Ectodermal cell (in vitro differentiated cells): ENCODE measurements at regions not wholly inside any gene's neighbourhood (a gene's known extent, or its start where the extent isn't known, plus 50 kb on each side); places are given as distances from the start of the nearest gene placed in this dataset.
"Not testable (repeated sequence)": the region's sequence is repeated elsewhere in the genome, so short reads cannot be mapped to it uniquely, and the experiment has no call there.

Experiments used
- H3K27ac ChIP-seq: 2 replicates; pipeline ENCODE4 v1.7.0; 2013; ENCODE audit warnings: mild to moderate bottlenecking, low read depth, low read length; ENCODE audit not compliant: insufficient read depth, poor library complexity, severe bottlenecking
- H3K27me3 ChIP-seq: 2 replicates; pipeline ENCODE4 v1.7.0; 2013; ENCODE audit warnings: mild to moderate bottlenecking, low read length; ENCODE audit not compliant: insufficient read depth, control insufficient read depth, poor library complexity, severe bottlenecking
- H3K36me3 ChIP-seq: one replicate; pipeline ENCODE4 v1.7.0; 2013; ENCODE audit warnings: low read length; ENCODE audit not compliant: control insufficient read depth, insufficient read depth
- H3K4me1 ChIP-seq: one replicate; pipeline ENCODE4 v1.7.0; 2013; ENCODE audit warnings: low read length; ENCODE audit not compliant: control insufficient read depth, insufficient read depth
- H3K4me3 ChIP-seq: 2 replicates; pipeline ENCODE4 v1.7.0; 2013; ENCODE audit warnings: low read depth, low read length, control low read depth; ENCODE audit not compliant: insufficient read depth
- H3K9me3 ChIP-seq: 2 replicates; pipeline ENCODE4 v1.7.0; 2013; ENCODE audit warnings: mild to moderate bottlenecking, low read length, moderate library complexity; ENCODE audit not compliant: control insufficient read depth
- WGBS, 2 experiments: methylation state at CpG; one replicate each; pipeline ENCODE4 v1.1.7; 2013; ENCODE audit warnings: missing lambda C conversion rate in 2 of 2; 5-methylcytosine and 5-hydroxymethylcytosine counted together

- Histone ChIP-seq H3K4me1 (no peaks in the 10 kb centered on the region), H3K36me3 (no peaks in the 10 kb centered on the region), H3K4me3 (no peak overlapping the region), H3K27me3 (no peaks in the 10 kb centered on the region), H3K9me3 (no peaks in the 10 kb centered on the region), H3K27ac (no peak overlapping the region)
- 80% methylated on average over 1 of the region's 4 CpGs; no CpG with 5 or more reads in 1 of the 2 experiments for WGBS, 2 experiments
These were observed 289.5 kb downstream of the GLUD2 start for GRCh38 chrX:121336831-121337421.

- Histone ChIP-seq H3K4me3 (no peak overlapping the region), H3K36me3 (no peaks in the 10 kb centered on the region), H3K9me3 (no peaks in the 10 kb centered on the region), H3K27ac (no peak overlapping the region), H3K27me3 (no peaks in the 10 kb centered on the region), H3K4me1 (no peaks in the 10 kb centered on the region)
- WGBS, 2 experiments, result 100% methylated on average over 2 of the region's 2 CpGs; no CpG with 5 or more reads in 1 of the 2 experiments
These were observed 290.4 kb downstream of the GLUD2 start for GRCh38 chrX:121337816-121338215.

GRCh38 chrX:121349263-121349662 lies 301.9 kb downstream of the GLUD2 start:
- Histone ChIP-seq H3K4me3 (no peak overlapping the region), H3K36me3 (no peaks in the 10 kb centered on the region), H3K9me3 (no peaks in the 10 kb centered on the region), H3K4me1 (no peaks in the 10 kb centered on the region), H3K27me3 (no peaks in the 10 kb centered on the region), H3K27ac (no peak overlapping the region)
- 93% methylated on average over 2 of the region's 3 CpGs; no CpG with 5 or more reads in 1 of the 2 experiments for WGBS, 2 experiments

- 94 to 96% methylated on average over 21 to 22 of the region's 22 CpGs for WGBS, 2 experiments
- Histone ChIP-seq H3K9me3 (no peaks in the 10 kb centered on the region), H3K27me3 (no peaks in the 10 kb centered on the region), H3K36me3 (no peaks in the 10 kb centered on the region), H3K4me3 (no peak overlapping the region), H3K27ac (no peak overlapping the region), H3K4me1 (no peaks in the 10 kb centered on the region)
These were observed 308.9 kb downstream of the GLUD2 start for GRCh38 chrX:121356139-121356849.

- H3K36me3 ChIP-seq, result no peaks in the 10 kb centered on the region
- no peaks in the 10 kb centered on the region for H3K9me3 ChIP-seq
- WGBS, 2 experiments, result 95 to 98% methylated on average over 5 of the region's 6 CpGs
- H3K27me3 ChIP-seq, result no peaks in the 10 kb centered on the region
- H3K4me3 ChIP-seq, result no peak overlapping the region
- H3K27ac ChIP-seq, result no peak overlapping the region
- no peaks in the 10 kb centered on the region for H3K4me1 ChIP-seq
These were observed 309.4 kb downstream of the GLUD2 start for GRCh38 chrX:121356850-121357171.

GRCh38 chrX:121360280-121360679 lies 312.9 kb downstream of the GLUD2 start:
- WGBS, 2 experiments, result 80% methylated on average over 1 of the region's 1 CpG; no CpG with 5 or more reads in 1 of the 2 experiments
- H3K27me3 ChIP-seq, result no peaks in the 10 kb centered on the region
- no peak overlapping the region for H3K27ac ChIP-seq
- H3K4me3 ChIP-seq, result no peak overlapping the region
- H3K9me3 ChIP-seq, result no peaks in the 10 kb centered on the region
- no peaks in the 10 kb centered on the region for H3K36me3 ChIP-seq
- no peaks in the 10 kb centered on the region for H3K4me1 ChIP-seq

GRCh38 chrX:121365572-121366161 lies 318.3 kb downstream of the GLUD2 start:
- Histone ChIP-seq H3K27me3 (no peaks in the 10 kb centered on the region), H3K9me3 (no peaks in the 10 kb centered on the region), H3K36me3 (no peaks in the 10 kb centered on the region), H3K4me3 (no peak overlapping the region), H3K27ac (no peak overlapping the region), H3K4me1 (no peaks in the 10 kb centered on the region)
- 89 to 94% methylated on average over 11 to 12 of the region's 13 CpGs for WGBS, 2 experiments

- Histone ChIP-seq H3K4me1 (no peaks in the 10 kb centered on the region), H3K4me3 (no peak overlapping the region), H3K36me3 (no peaks in the 10 kb centered on the region), H3K9me3 (no peaks in the 10 kb centered on the region), H3K27me3 (no peaks in the 10 kb centered on the region), H3K27ac (no peak overlapping the region)
- WGBS, 2 experiments, result 87 to 100% methylated on average over 2 of the region's 3 CpGs
These were observed 327.1 kb downstream of the GLUD2 start for GRCh38 chrX:121374471-121374870.

GRCh38 chrX:121381915-121382314 lies 334.5 kb downstream of the GLUD2 start:
- WGBS, 2 experiments, result 88 to 89% methylated on average over 5 to 6 of the region's 7 CpGs
- not testable (repeated sequence) for H3K4me3 ChIP-seq, H3K27me3 ChIP-seq, H3K4me1 ChIP-seq, H3K36me3 ChIP-seq, H3K9me3 ChIP-seq, H3K27ac ChIP-seq

- no peaks in the 10 kb centered on the region for H3K9me3 ChIP-seq
- no peaks in the 10 kb centered on the region for H3K4me1 ChIP-seq
- no peak overlapping the region for H3K4me3 ChIP-seq
- H3K27ac ChIP-seq, result no peak overlapping the region
- H3K27me3 ChIP-seq, result no peaks in the 10 kb centered on the region
- 81 to 82% methylated on average over 2 to 3 of the region's 4 CpGs for WGBS, 2 experiments
- no peaks in the 10 kb centered on the region for H3K36me3 ChIP-seq
These were observed 342.7 kb downstream of the GLUD2 start for GRCh38 chrX:121389976-121390714.
